K562 (cell line): ENCODE measurements at regions not wholly inside any gene's neighbourhood (a gene's known extent, or its start where the extent isn't known, plus 50 kb on each side); places are given as distances from the start of the nearest gene placed in this dataset.

Experiments used
- CHD7 ChIP-seq: fragments of 200-600 bp; sonication (generic); IDR thresholded peaks from one replicate; pipeline ENCODE4 v1.6.1; 2012; ENCODE audit warnings: mild to moderate bottlenecking, low read depth, low read length, inconsistent platforms
- KLF16 ChIP-seq: IDR thresholded peaks from 2 replicates; pipeline ENCODE4 v1.6.1; 2016; ENCODE audit warnings: antibody characterized with exemption
- NR1H2 ChIP-seq: sonication (generic); formaldehyde crosslinking; IDR thresholded peaks from 2 replicates; pipeline ENCODE4 v1.4.0; 2020; ENCODE audit warnings: mild to moderate bottlenecking, missing genetic modification reagents
- TF ChIP-seq, protein P1 (sequence below): fragments of 450-650 bp; IDR thresholded peaks from 2 replicates; pipeline ENCODE4 v1.6.1; 2016; ENCODE audit warnings: mild to moderate bottlenecking, moderate library complexity

DNA sequence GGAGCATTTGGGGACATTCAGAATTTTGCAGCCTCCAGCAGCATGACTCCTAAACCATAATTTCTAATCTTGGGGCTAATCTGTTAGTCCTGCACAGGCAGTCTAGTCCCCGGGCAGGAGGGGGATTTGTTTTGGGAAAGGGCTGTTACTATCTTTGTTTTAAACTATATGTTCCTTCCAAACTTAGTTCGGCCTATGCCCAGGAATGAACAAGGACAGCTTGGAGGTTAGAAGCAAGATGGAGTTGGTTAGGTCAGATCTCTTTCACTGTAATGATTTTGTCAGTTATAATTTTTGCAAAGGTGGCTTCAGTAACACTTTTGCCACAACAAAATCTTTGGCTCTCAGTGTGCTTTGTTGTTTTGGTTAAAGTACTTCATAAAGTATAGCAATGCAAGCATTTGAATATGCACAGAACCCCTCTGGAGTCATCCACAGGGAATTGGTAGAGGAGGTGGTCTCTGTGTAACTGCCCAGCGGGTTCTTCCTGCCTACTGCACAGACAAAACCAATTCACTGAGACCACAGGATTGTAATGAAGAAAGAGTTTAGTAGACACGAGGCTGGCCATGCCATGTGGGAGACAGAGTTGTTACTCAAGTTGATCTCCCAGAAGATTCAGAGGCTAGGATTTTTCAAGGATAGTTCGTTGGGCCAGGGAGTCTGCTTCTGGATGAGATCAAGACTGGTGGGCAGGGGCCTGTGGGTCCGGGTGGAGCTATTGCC lies 224.1 kb upstream of the MYLIP start (continued):
- TF ChIP-seq, protein P1, sequence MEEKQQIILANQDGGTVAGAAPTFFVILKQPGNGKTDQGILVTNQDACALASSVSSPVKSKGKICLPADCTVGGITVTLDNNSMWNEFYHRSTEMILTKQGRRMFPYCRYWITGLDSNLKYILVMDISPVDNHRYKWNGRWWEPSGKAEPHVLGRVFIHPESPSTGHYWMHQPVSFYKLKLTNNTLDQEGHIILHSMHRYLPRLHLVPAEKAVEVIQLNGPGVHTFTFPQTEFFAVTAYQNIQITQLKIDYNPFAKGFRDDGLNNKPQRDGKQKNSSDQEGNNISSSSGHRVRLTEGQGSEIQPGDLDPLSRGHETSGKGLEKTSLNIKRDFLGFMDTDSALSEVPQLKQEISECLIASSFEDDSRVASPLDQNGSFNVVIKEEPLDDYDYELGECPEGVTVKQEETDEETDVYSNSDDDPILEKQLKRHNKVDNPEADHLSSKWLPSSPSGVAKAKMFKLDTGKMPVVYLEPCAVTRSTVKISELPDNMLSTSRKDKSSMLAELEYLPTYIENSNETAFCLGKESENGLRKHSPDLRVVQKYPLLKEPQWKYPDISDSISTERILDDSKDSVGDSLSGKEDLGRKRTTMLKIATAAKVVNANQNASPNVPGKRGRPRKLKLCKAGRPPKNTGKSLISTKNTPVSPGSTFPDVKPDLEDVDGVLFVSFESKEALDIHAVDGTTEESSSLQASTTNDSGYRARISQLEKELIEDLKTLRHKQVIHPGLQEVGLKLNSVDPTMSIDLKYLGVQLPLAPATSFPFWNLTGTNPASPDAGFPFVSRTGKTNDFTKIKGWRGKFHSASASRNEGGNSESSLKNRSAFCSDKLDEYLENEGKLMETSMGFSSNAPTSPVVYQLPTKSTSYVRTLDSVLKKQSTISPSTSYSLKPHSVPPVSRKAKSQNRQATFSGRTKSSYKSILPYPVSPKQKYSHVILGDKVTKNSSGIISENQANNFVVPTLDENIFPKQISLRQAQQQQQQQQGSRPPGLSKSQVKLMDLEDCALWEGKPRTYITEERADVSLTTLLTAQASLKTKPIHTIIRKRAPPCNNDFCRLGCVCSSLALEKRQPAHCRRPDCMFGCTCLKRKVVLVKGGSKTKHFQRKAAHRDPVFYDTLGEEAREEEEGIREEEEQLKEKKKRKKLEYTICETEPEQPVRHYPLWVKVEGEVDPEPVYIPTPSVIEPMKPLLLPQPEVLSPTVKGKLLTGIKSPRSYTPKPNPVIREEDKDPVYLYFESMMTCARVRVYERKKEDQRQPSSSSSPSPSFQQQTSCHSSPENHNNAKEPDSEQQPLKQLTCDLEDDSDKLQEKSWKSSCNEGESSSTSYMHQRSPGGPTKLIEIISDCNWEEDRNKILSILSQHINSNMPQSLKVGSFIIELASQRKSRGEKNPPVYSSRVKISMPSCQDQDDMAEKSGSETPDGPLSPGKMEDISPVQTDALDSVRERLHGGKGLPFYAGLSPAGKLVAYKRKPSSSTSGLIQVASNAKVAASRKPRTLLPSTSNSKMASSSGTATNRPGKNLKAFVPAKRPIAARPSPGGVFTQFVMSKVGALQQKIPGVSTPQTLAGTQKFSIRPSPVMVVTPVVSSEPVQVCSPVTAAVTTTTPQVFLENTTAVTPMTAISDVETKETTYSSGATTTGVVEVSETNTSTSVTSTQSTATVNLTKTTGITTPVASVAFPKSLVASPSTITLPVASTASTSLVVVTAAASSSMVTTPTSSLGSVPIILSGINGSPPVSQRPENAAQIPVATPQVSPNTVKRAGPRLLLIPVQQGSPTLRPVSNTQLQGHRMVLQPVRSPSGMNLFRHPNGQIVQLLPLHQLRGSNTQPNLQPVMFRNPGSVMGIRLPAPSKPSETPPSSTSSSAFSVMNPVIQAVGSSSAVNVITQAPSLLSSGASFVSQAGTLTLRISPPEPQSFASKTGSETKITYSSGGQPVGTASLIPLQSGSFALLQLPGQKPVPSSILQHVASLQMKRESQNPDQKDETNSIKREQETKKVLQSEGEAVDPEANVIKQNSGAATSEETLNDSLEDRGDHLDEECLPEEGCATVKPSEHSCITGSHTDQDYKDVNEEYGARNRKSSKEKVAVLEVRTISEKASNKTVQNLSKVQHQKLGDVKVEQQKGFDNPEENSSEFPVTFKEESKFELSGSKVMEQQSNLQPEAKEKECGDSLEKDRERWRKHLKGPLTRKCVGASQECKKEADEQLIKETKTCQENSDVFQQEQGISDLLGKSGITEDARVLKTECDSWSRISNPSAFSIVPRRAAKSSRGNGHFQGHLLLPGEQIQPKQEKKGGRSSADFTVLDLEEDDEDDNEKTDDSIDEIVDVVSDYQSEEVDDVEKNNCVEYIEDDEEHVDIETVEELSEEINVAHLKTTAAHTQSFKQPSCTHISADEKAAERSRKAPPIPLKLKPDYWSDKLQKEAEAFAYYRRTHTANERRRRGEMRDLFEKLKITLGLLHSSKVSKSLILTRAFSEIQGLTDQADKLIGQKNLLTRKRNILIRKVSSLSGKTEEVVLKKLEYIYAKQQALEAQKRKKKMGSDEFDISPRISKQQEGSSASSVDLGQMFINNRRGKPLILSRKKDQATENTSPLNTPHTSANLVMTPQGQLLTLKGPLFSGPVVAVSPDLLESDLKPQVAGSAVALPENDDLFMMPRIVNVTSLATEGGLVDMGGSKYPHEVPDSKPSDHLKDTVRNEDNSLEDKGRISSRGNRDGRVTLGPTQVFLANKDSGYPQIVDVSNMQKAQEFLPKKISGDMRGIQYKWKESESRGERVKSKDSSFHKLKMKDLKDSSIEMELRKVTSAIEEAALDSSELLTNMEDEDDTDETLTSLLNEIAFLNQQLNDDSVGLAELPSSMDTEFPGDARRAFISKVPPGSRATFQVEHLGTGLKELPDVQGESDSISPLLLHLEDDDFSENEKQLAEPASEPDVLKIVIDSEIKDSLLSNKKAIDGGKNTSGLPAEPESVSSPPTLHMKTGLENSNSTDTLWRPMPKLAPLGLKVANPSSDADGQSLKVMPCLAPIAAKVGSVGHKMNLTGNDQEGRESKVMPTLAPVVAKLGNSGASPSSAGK = no peak
- TF ChIP-seq NR1H2 = no peak
- TF ChIP-seq KLF16 = no peak
- no peak for TF ChIP-seq CHD7
